HT1080 (cell line): ENCODE measurements at regions not wholly inside any gene's neighbourhood (a gene's known extent, or its start where the extent isn't known, plus 50 kb on each side); places are given as distances from the start of the nearest gene placed in this dataset.
A peak's percentile ranks its signal among the peaks of the same experiment; 100 is the strongest.

Experiments
- DNase-seq: peaks from one replicate; pipeline ENCODE4 v3.0.0-alpha.2; 2015; ENCODE audit warnings: low read depth

DNA sequence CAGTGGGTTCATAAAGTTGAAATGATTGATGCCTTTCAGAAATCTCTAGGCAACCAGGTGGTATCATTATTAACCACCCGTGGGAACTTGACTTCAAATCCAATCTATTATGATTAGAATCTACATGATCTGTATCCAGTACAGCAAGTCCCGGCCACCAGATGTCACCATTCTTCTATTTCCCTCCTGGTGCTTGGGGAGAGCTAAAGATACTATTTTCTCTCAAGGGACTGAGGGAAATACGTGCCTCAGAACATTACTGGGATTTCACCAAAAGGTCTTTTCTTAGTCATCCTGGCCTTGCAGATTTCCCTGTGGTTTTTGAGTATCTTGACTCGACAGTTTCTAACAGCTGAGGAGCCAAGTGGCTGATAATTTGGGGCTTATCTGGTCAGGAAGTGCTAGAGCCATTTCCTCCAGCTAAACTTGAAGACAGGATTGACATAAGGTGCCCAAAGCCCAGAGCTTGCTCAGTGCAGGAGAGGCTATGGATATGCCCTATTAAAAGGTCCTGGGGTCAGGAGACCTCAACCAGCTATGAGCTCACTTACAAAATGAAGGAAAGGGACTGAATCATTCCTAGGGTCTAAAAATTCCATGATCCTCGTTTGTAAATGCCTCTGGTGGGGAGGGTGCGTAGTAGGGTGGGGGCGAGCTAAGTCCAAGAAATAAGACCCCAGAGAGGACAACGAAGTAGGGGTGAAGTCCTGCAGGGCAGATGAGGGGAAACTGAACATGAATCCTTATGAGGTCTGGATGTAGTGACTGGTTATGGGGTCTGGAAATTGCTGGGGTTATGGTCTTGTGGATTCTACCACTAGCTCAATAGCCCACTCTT lies 135.4 kb upstream of the MGAT5 start:
- DNase-seq, result peak; percentile 91

DNA sequence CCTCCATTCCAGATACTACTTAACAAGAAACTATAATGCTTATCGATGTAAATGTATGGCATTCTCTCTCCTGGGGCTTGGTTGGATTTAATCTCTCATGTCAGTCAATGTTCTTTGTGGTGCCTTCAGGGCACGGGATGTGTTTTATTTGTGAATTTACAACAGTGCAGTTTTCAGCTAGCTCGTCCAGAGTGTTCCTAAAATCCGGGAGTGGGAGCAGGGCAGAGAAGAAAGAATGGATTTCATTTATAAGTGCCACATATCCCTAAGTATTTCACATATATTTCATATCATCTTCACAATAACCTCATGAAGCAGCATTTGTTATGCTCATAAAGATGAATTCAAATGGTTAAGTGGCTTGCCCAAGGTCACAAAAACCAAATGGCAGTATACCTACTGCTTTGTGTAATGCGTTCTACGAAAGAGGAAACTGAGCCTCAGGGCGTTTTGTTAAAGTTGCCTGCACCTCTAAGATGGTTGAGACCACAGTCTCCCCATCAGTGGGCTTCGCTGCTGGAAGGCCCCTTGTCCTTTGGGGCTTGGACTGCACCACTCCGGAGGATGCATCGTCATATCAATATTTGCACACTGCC lies 134.7 kb upstream of the MGAT5 start:
- no peak for DNase-seq

DNA sequence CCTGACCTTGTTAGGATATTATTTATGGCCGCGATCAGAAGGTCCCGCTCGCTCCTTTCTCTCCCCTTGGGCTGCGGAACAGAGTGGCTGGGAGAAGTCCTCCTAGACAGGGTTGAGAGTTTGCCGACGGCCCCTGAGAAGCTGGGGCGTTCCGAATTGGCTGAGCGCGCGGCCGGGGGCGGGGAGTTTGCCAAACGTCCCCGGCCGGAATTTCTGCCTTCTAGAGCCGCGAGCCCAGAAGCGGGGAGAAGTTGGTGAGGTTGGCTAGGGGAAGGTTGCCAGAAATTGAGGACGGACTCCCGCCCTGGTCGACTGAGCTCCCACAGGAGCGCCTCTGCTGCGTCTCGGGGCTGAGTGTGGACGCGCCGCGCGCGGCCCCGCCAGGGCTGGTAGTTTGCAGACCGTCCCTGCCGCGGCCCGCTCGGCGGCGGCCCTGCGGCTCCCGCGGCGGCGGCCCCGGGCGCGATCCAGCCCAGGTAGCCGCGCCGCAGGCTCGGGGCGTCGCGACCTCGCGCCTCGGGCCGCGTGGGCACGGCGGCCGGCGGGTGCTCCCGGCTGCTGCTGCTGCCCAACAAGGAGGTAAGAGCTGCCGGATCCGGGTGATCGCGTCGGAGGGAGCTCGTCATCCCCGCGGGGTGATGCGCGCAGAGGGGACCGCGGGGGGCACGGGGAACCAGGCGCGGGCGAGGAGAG lies 134.0 kb upstream of the MGAT5 start:
- DNase-seq, result peak; percentile 92

DNA sequence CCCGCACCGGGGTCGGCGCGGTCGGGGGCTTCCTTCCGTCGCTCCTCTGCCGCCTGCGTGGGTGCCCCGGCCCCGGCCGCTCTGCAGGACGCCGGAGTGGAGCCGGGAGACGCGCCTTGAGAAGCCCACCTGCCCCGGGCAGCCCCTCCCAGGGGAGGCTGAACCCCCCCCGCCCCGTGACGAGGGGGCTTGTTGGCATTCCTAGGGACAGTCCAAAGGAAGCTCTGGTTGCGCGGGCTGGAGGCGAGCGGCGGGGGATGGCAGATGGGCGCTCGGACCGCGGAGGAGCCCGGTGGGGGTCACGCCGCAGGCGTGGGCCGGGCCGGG lies 133.5 kb upstream of the MGAT5 start:
- DNase-seq, result no peak

DNA sequence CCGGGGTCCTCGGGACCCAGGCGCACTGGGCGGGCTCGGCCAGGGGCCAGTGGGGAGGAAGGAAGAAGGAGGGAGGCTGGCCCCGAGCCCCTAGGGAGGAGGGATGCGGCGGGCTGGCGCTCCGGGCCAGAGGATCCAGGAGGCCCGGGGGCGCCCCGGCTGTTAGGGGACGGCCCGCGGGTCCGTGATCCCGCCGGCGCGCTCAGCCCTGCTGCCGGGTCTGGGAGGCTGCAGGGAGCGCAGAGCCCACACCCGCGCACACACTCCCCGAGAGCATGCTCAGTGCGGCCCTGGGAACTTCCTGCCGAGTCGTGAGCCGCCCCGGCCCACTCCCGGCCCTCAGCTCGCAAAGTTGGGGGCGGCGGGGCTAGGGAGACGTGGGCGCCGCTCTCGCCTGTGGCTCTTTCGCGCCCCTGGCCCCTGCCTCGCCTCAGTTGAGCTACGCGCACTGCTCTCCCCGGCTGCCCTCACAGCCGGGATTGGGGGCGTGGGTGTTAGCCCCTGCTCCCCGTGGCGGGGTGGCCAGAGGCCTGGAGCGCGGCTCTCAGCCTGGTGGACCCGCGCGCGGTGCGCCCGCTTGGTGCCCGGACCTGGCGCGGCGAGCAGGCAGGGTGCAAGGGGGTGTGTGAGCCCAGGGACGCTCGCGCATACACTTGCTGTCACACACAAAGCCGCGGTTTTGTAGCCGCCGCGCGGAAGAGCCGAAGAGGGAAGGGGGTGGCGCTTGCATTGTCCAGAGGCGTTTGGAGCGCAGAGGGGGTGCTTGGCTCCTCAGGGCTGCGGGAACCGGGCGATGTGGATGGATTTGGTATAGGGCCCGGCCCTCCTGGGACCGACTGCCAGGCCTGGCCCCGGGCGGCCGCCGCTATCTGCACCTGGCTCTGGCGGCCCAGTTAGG lies 132.9 kb upstream of the MGAT5 start:
- peak; percentile 53 for DNase-seq

DNA sequence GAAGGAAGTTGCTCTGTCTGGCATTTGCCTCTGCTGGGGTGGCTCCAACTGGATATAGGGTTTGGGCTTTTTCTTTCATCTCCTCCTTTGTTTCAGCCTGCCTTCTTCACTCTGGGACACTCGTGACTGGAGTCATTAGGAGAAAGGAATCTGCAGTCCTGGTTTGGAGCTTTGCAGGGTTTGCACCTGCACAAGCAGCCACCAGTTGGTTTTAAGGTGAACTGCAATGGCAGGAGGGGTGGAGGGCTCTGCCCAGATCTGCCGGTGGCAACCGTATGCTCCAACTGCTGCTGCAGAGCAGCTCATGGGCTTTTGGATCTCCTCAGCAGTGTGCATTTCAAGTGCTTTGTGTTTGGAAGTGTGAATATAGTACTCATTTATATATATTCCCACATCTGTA lies 131.3 kb upstream of the MGAT5 start:
- DNase-seq, result no peak

DNA sequence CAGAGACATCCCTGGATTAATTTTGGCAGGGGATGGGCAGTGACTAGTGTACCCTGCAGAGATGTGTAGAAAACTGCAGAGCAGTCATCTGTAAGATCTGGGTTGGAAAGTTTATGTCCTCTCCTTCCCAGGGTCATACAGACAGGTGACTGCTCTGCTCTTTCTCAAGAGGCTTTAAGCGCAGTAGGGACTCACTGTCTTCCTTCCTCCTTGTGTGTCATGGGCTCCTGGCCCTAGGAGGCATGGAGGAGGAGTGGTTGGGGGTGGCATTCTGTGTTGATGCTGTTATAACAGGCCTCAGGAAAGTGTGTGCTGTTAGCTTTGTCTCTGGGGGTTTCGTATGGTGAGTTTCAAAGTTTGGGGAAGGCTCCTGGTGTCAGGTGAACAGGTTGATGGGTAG lies 130.5 kb upstream of the MGAT5 start:
- DNase-seq, result no peak

DNA sequence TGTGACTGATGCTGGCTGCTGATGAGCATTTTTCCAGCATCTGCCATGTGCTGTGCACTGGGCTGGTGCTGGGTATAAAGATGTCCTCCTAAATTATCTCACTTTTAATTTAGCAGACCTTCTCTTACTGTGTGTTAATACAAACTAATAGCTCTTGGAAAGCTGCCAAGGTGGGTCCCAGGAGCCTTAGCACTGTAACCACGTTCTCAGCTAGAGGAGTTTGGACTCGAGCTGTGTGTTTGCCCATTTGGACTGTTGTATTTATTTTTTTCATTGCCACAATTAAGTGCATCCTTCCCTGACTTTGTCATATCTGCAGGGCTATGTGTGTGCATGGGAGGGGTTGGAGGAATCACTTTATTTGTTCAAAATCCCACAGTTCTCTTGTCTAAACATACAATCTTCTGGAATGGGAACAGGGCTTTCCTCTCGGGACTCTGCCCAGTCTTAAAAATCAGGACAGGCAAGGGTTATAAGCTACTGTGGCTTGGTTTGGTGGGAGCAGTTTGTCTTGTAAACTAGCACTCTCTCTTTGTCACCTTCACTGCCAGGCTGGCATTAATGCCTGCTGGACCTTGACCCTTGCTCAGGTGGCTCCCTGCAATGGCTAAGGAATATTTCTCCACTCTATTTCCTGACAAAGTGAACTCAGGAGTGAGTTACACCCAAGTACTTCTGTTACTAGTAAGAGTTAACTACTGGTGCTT lies 129.7 kb upstream of the MGAT5 start:
- DNase-seq, result no peak

DNA sequence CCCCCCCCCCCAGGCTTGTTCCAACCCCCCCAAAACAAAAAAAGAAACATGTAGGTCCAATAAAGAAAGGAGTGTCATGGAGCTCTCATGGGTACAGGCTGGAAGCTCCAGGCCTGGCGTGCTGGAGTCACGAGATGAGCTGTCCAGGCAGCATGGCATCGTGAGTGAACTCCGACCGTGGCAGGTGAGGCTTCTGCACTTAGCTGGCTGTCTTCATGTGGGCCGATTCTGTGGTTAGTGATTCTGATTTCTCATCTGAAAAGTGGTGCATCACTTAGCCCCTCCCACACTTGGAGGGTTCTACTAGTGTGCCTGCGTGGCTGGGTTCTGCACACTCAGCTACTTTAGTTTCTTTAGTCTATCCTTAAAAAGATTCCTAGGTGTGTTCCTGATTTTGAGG lies 126.4 kb upstream of the MGAT5 start:
- DNase-seq, result no peak

DNA sequence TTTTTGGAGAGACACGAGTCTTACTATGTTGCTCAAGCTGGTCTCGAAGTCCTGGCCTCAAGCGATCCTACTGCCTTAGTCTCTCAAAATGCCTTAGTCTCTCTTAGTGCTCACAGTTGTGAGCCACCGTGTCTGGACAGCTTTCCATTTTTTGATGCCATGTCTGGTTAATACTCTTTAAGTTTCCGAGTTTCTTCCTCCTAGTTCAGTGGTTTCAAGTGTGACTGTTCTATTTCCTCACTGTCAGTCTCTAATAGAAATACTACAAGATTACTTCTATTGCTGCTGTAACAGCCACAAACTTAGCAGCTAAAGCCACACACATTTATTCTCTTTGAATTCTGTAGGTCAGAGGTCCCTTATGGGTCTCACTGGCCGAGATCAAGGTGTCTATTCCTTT lies 125.1 kb upstream of the MGAT5 start:
- no peak for DNase-seq

DNA sequence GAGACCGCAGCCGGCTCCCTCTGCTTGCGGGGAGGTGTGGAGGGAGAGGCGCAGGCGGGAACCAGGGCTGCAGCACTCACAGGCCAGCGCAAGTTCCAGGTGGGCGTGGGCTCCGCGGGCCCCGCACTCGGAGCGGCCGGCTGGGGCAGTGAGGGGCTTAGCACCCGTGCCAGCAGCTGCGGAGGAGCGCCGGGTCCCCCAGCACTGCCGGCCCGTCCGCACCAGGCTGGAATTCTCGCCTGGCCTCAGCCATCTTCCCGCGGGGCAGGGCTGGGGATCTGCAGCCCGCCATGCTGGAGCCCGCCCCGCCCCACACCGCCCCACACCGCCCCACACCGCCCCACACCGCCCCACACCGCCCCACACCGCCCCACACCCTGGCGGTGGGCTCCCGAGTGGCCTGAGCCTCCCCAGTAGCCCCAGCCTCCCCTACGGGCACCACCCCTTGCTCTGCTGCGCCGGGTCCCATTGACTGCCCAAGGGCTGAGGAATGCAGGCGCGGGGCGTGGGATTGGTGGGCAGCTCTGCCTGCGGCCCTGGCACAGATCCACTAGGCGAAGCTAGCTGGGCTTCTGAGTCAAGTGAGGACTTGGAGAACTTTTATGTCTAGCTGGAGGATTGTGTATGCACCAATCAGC lies 123.9 kb upstream of the MGAT5 start:
- no peak for DNase-seq

DNA sequence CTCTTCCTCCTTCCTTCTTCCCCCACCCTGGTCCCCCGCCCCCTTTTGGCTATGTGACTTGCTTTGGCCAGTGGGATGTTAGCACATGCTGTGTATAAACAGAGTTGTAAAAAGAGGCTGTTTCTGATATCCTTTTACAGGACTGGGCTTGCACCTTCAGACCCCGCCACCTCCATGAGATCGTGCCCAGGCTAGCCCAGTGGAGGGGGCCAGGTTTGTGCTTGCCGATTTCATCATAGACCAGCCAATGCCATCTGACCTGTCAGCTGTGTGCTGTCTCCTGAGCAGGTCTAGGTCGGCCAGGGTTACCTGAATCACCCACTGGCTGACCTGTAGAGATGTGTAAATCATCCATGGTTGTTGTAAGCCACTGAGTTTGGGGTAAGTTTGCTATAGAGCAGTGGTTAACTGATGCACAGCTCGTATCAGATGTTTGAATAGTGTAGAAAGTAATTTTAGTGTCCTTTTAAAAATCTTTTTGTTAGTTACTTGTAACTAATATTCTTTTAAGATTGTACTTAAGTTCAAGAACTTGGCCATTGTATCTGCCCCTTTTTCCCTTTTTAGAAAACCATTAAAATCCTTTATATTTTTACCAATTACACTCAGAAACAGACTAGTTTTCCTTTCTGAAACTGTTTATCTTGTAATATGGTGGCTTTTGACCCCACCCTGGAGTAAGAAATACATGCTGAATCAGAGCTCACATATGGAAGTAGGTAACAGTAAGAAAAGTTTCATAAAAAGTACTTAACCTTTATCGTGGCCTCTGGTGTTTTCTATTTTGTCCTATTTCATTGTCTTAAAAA lies 122.0 kb upstream of the MGAT5 start:
- DNase-seq, result no peak

DNA sequence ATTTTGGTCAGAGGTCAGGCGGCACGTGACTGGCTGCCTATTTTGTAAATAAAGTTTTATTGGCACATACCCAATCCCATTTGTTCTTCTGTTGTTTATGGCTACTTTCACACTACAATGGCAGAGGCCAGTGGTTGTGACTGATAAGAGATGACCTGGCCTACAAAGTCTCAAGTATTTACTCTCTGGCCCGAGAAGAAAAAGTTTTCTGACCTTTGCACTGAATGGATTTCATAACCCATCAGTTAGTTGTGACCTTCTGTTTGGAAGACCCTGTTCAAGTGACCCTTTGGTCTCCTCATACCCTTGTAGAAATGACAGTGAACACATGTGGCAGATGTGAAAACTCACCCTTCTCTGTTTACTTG lies 121.4 kb upstream of the MGAT5 start:
- no peak for DNase-seq

DNA sequence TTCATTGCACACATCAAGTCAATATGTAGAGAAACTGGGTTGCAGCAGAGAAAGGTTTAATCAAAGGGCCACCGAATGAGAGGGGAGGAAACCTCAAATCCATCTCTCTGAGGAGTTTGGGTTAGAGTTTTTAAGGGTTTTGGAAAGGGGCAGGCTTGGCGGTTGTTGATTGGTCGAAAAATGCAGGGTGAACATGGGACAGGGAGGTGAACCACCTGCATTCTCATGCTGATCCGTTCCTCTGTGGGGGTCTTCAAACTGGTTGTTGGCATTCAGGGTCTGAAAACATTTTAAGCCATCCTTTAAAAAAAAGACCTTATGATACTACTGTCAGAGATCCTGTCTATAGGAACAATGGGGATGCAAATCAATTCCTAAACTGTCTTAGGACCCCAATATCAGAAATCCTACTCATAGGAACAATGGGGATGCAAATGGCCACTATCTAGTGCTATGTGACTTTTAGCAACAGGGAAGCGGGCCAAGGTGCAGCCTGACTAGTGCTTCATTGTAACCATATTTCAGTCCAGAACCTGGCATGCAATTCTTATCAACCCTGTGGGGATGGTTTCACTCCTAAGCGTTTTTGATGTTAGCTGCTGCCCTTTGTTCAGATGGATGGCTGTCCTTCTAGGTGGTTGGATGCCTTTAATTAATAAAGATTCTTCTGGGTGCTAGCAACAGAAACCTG lies 120.1 kb upstream of the MGAT5 start:
- no peak for DNase-seq

DNA sequence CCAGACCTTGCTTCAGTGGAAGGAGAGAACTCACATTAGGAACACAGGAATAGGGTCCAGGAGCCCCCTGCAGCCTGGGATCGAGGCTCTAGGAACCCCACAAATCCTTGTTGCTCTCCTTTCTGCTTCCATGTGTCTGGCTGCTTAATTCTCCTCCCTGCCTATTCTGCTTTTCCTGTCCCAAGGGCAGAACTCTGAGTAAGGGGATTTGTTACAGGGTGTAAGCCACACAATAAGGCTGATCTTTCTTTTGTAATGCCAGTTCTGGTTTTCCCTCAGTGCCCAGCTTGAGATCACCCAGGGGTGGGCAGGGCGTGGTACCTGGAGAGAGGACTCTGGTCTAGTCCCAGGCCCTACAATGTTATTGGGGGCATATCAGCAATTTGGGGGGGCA lies 119.6 kb upstream of the MGAT5 start:
- no peak for DNase-seq

DNA sequence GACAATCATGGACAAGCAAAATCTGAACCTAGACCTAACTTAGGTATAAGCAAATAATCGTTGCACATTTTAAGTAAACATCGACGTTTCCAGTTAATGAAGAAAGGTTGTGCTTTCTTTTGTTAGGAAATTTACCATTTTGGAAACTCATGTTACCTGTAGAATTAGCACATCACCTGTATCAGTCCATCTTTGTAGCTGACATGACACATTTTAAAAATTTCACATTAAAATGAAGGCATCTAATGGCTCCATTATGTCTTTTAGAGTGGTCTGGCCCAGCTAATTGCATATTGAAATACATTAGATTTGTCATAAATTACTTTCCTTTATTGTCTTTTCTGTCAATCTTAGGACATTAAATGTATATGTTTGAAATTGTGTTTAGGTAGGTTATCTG lies 119.0 kb upstream of the MGAT5 start:
- DNase-seq, result no peak

DNA sequence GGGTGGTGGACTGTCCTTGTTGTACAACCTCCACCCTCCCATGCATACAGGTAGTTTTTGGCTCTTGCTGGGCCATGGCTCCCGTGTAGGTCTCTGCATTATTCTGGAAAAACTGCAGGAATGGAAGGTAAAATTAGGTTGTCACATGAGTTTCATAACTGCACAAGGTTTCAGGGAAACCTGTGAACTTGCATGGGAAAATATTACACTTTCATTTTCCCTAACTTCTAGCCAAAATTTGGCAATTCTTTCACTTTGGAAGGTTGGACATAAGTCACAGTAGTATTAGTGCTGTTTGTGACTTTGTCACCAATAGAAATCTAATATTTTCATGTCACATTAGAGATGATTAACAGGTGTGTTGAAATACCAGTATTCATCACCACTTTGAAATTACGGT lies 118.1 kb upstream of the MGAT5 start:
- DNase-seq, result no peak

DNA sequence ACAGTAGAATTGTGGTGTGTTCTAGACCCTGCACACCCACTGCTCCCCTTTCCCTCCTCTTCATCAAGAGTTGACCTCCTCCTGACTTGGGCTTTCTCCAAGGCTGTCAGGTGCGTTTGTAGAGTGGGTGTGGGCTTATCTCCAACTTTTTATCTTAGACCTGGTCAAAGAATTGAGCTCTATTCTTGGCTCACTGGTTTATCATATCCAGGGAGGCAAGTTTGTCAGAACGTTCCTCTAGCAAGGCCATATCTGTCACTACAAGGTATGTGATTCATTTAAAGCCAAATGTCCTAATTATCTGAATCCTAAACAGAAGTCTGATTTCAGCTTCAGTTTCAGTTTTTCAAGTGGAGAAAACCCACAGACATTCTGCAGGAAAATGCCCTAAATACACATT lies 117.1 kb upstream of the MGAT5 start:
- no peak for DNase-seq

DNA sequence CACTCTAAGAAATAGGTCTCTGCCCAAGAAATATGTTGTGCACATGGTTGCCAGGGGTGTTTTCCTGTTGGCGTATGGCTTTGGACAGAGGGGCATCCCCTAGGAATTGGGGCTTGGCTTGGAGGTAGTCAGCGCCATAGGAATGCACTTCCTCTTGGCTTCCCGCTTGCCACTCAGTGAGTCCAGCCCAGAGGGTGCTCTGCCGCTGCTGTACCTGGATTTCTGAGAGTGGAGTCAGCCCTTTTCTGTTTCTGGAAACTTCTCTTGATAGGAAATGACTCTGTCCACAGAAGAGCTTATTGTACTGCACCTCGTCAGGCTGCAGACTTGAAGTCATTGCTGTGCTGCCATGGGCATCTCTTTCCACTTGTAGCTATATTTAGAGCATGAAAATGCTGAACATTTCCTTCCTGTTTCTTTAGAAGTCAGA lies 116.7 kb upstream of the MGAT5 start:
- DNase-seq, result peak; percentile 89
